ENCODE measurements at regions not wholly inside any gene's neighbourhood (a gene's known extent, or its start where the extent isn't known, plus 50 kb on each side); places are given as distances from the start of the nearest gene placed in this dataset.
"Not testable (repeated sequence)": the region's sequence is repeated elsewhere in the genome, so short reads cannot be mapped to it uniquely, and the experiment has no call there.

GRCh38 chr10:22071332-22071731 lies 67.8 kb upstream of the DNAJC1 start:
- DNase-seq = no peak

GRCh38 chr10:22067091-22067490 lies 63.6 kb upstream of the DNAJC1 start:
- no peak for DNase-seq

GRCh38 chr10:22060984-22061383 lies 57.5 kb upstream of the DNAJC1 start:
- not testable (repeated sequence) for DNase-seq

GRCh38 chr10:22058201-22058600 lies 54.7 kb upstream of the DNAJC1 start:
- no peak for DNase-seq

GRCh38 chr10:22054961-22055360 lies 51.4 kb upstream of the DNAJC1 start:
- DNase-seq = no peak

All from inflammatory macrophage (primary cell).